ENCODE measurements at regions not wholly inside any gene's neighbourhood (a gene's known extent, or its start where the extent isn't known, plus 50 kb on each side); places are given as distances from the start of the nearest gene placed in this dataset.

- WGBS (ENCODE audit: insufficient coverage, insufficient replicate concordance, low lambda C conversion rate, missing lambda C conversion rate) = 0% methylated on average over 1 of the region's 2 CpGs
- POLR2A ChIA-PET = no interaction called here
- BruUV-seq (replicated peaks) = no TSS peak
- TF ChIP-seq USF2 (IDR thresholded peaks at IDR 0.05; ENCODE audit: borderline replicate concordance, low read depth, low read length) (no peak), CREB1 (IDR thresholded peaks at IDR 0.05; ENCODE audit: low read depth) (no peak), POLR2AphosphoS5 (IDR thresholded peaks at IDR 0.05; ENCODE audit: low read length) (no peak), NFXL1 (IDR thresholded peaks at IDR 0.05; ENCODE audit: borderline replicate concordance) (no peak), IRF4 (IDR thresholded peaks at IDR 0.05; ENCODE audit: low read depth, low read length) (no peak), CUX1 (IDR thresholded peaks at IDR 0.05; ENCODE audit: insufficient replicate concordance, low read depth, low read length) (no peak), BCL11A (IDR thresholded peaks at IDR 0.05; ENCODE audit: low read depth, low read length) (no peak), RFX5 (IDR thresholded peaks at IDR 0.05; ENCODE audit: low read depth, low read length) (no peak), JUNB (IDR thresholded peaks at IDR 0.05) (no peak), SIX5 (IDR thresholded peaks at IDR 0.05; ENCODE audit: low read depth, low read length, severe bottlenecking) (no peak), BCLAF1 (IDR thresholded peaks at IDR 0.05) (no peak), ELK1 (IDR thresholded peaks at IDR 0.05; ENCODE audit: low read depth, low read length) (no peak), EGR1 (IDR thresholded peaks at IDR 0.05; ENCODE audit: borderline replicate concordance in 1 of 2, low read depth in 2 of 2, low read length in 2 of 2) (no peak), RBBP5 (conservative IDR thresholded peaks at IDR 0.05) (no peak), SRF (IDR thresholded peaks at IDR 0.05; ENCODE audit: low read depth in 2 of 2, low read length in 2 of 2) (no peak), NR2C1 (IDR thresholded peaks at IDR 0.05) (no peak), BACH1 (IDR thresholded peaks at IDR 0.05; ENCODE audit: borderline replicate concordance) (no peak), POLR2A (IDR thresholded peaks at IDR 0.05; ENCODE audit: low read depth, low read length) (no peak)
These were observed 377.7 kb upstream of the MEX3C start for GRCh38 chr18:51575171-51575570.

More at GRCh38 chr18:51575171-51575570, 377.7 kb upstream of the MEX3C start:
- ChIA-PET RAD21 (ENCODE audit: unreplicated experiment) (no interaction called here), SMC1A (ENCODE audit: uncharacterized antibody, unreplicated experiment) (interaction anchor here (0.6 kb wide), 1 partner anchor 300 kb away, joined by 3 read pairs; no protein-coding TSS in a partner anchor), CTCF (no interaction called here)
- H3K4me2 ChIP-seq (ENCODE audit: control insufficient read depth, insufficient read depth) = no peak overlapping the region
- ATAC-seq = no peak
- H3K27me3 ChIP-seq (replicated peaks in 1 of 2; ENCODE audit: control insufficient read depth in 2 of 2, insufficient read depth in 2 of 2, low read length in 1 of 2) = no peaks in the 10 kb centered on the region
- no peaks in the 10 kb centered on the region for H3K36me3 ChIP-seq (ENCODE audit: control insufficient read depth in 2 of 2, insufficient read depth in 2 of 2, low read length in 1 of 2)
- H2AFZ ChIP-seq (ENCODE audit: control insufficient read depth, low read depth, low read length) = no peak overlapping the region
- in situ Hi-C loops (cut with MboI) = no loop called here
- H4K20me1 ChIP-seq (ENCODE audit: control insufficient read depth, insufficient read depth) = no peaks in the 10 kb centered on the region
- H3K9me3 ChIP-seq (replicated peaks; ENCODE audit: control insufficient read depth, insufficient read depth, low read length) = no peaks in the 10 kb centered on the region
- no peak overlapping the region for H3K9ac ChIP-seq (ENCODE audit: control insufficient read depth, insufficient read depth, low read length)
- DNase-seq (ENCODE audit: low read depth, low spot score) = no peak
- H3K4me3 ChIP-seq = no peak overlapping the region
- no peak overlapping the region for H3K27ac ChIP-seq (ENCODE audit: control insufficient read depth, insufficient read depth)
- no peak for FAIRE-seq
- no peaks in the 10 kb centered on the region for H3K79me2 ChIP-seq (ENCODE audit: control insufficient read depth, insufficient read depth, low read length)
- intact Hi-C loops (cut with micrococcal nuclease; ENCODE audit: unreplicated experiment) = no loop called here
- no peaks in the 10 kb centered on the region for H3K4me1 ChIP-seq (ENCODE audit: control insufficient read depth, insufficient read depth, low read length)

Measured in GM12878 (cell line).